Upper lobe of left lung (tissue), 6 donors: ENCODE measurements at regions not wholly inside any gene's neighbourhood (a gene's known extent, or its start where the extent isn't known, plus 50 kb on each side); places are given as distances from the start of the nearest gene placed in this dataset.
"Not testable (repeated sequence)": the region's sequence is repeated elsewhere in the genome, so short reads cannot be mapped to it uniquely, and the experiment has no call there.

Experiments
- ATAC-seq, 2 donors: fragments of 200-7000 bp; cut with Tn5 transposase; one replicate each; pipeline ENCODE4 v1.9.1; 2022; ENCODE audit warnings: mild to moderate bottlenecking in 2 of 2, moderate library complexity in 2 of 2; ENCODE audit not compliant: low FRiP score in 2 of 2
- DNase-seq, 2 donors: peaks; one replicate each; pipeline ENCODE4 v3.0.0-alpha.2; 2019 to 2020
- H3K27ac ChIP-seq, 4 donors: fragments of 200-600 bp; sonication (generic); one replicate each; pipeline ENCODE4 v1.5.1; 2016 to 2019
- H3K27me3 ChIP-seq, 4 donors: fragments of 200-600 bp; sonication (generic); one replicate each; pipeline ENCODE4 v1.5.1; 2017 to 2019
- H3K36me3 ChIP-seq, 4 donors: fragments of 200-600 bp; sonication (generic); one replicate each; pipeline ENCODE4 v1.5.1; 2016 to 2019
- H3K4me1 ChIP-seq, 4 donors: fragments of 200-600 bp; sonication (generic); one replicate each; pipeline ENCODE4 v1.5.1; 2018 to 2019
- H3K4me3 ChIP-seq, 4 donors: fragments of 200-600 bp; sonication (generic); one replicate each; pipeline ENCODE4 v1.5.1; 2017 to 2019; ENCODE audit warnings: mild to moderate bottlenecking in 2 of 4, moderate library complexity in 1 of 4
- H3K9me3 ChIP-seq, 4 donors: fragments of 200-600 bp; sonication (generic); one replicate each; pipeline ENCODE4 v1.5.1; 2018 to 2019
- EP300 ChIP-seq, 4 donors: sonication (generic); formaldehyde crosslinking; IDR thresholded peaks; one replicate each; pipeline ENCODE4 v1.5.1; 2017; ENCODE audit warnings: antibody characterized with exemption in 4 of 4, control low read depth in 2 of 4
- POLR2A ChIP-seq, 4 donors: fragments of 450-650 bp; IDR thresholded peaks; one replicate each; pipeline ENCODE4 v1.5.1; 2016 to 2017; ENCODE audit warnings: antibody characterized with exemption in 4 of 4, mild to moderate bottlenecking in 2 of 4
- POLR2AphosphoS5 ChIP-seq, 2 donors: sonication (generic); formaldehyde crosslinking; IDR thresholded peaks; one replicate each; pipeline ENCODE4 v1.5.1; 2017; ENCODE audit warnings: antibody characterized with exemption in 2 of 2
- WGBS, 2 donors: methylation state at CpG; one replicate each; pipeline ENCODE4 v1.1.5; 2017 to 2018; 5-methylcytosine and 5-hydroxymethylcytosine counted together
- TF ChIP-seq, protein P1 (sequence below), 6 experiments: fragments of 450-650 bp in 4 of 6; fragments of 200-600 bp in 2 of 6; sonication (generic) in 2 of 6; IDR thresholded peaks; one replicate each; pipeline ENCODE4 v1.5.1; 2016 to 2019; ENCODE audit warnings: antibody characterized with exemption in 6 of 6
- donor health status: DM: no; HTN: no; CAD: no; lungs with moderate emphysema.
- donor health status: DM: no; HTN: yes; CAD: no; lungs with severe emphysema.

DNA sequence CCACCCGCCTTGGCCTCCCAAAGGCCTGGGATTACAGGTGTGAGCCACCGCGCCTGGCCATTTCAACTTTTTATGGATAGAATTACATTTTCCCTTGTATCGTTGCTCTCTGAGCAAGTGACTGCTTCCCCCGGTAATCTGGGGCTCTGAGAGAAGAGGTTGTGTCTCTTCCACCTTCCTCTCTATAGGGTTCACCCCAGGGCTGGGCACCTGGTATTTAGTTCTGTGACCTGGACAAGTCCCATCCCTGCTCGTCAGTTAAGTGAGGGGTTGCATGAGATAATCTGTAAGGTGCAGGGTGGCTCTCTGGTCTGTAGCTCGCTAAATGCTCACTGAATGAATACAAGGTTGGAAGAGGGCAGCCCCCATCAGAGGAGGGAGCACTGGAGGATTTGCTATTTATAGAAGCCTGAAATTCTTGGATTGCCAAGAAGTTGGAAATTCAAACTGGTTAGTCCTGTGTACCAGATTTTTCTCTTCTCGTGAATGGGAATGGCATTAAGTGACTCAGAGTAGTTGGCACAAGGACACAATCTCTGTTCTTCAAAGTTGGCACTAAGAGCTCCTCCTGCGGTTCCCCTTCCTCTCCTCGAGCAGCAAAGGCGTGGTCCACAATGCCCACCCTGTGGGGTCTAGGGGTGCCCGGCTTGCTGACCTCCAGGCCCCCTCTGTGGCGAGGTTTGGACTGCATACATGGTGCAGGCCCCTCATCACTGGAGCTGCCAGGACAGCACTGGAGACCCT is 68.1 kb upstream of the DLG1 start:
- H3K4me3 ChIP-seq: no peak overlapping the region
- H3K4me1 ChIP-seq: peaks cover 3 to 24% (median 15%) of the 10 kb centered on the region in 4 donors
- H3K27me3 ChIP-seq: no peaks in the 10 kb centered on the region
- peak overlapping the region in 2 of 4 donors; percentile 2 to 5 for H3K27ac ChIP-seq
- WGBS, 2 donors: 70 to 71% methylated on average over 13 of the region's 13 CpGs
- DNase-seq (peak in 1 of 2 donors; percentile 34), ATAC-seq (peak in 1 of 2 donors; percentile 56)
- no peaks in the 10 kb centered on the region for H3K9me3 ChIP-seq
- H3K36me3 ChIP-seq: no peaks in the 10 kb centered on the region
- TF ChIP-seq EP300 (IDR thresholded peaks at IDR 0.05): no peak

DNA sequence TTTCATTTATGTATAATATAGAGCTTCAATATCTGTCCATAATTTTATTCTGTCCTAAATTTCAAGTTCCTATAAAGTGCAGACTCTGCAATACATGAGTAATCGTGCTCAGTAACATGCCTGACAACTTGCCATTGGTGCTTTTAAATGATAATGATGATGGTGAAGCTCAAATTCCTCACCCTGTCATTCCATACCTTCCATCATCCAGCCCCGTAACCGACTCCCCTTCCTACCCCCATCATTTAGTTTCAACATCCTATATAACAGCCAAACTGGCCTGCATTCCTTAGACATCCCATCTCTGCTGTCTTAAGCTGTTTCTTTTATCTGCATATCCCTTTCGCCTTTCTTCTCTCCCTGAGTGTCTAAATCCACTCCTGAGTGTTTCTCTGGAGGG is 67.2 kb upstream of the DLG1 start:
- TF ChIP-seq, protein P1, sequence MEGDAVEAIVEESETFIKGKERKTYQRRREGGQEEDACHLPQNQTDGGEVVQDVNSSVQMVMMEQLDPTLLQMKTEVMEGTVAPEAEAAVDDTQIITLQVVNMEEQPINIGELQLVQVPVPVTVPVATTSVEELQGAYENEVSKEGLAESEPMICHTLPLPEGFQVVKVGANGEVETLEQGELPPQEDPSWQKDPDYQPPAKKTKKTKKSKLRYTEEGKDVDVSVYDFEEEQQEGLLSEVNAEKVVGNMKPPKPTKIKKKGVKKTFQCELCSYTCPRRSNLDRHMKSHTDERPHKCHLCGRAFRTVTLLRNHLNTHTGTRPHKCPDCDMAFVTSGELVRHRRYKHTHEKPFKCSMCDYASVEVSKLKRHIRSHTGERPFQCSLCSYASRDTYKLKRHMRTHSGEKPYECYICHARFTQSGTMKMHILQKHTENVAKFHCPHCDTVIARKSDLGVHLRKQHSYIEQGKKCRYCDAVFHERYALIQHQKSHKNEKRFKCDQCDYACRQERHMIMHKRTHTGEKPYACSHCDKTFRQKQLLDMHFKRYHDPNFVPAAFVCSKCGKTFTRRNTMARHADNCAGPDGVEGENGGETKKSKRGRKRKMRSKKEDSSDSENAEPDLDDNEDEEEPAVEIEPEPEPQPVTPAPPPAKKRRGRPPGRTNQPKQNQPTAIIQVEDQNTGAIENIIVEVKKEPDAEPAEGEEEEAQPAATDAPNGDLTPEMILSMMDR (IDR thresholded peaks at IDR 0.05): no peak
- TF ChIP-seq POLR2A (IDR thresholded peaks at IDR 0.05): no peak
- TF ChIP-seq POLR2AphosphoS5 (IDR thresholded peaks at IDR 0.05): no peak
- TF ChIP-seq EP300 (IDR thresholded peaks at IDR 0.05): no peak
- ATAC-seq (no peak), DNase-seq (no peak)
- Histone ChIP-seq H3K27ac (no peak overlapping the region), H3K4me1 (peaks cover 0 to 19% (median 13%) of the 10 kb centered on the region in 4 donors), H3K9me3 (peaks cover 0 to 2% (median under 1%) of the 10 kb centered on the region in 4 donors), H3K4me3 (no peak overlapping the region), H3K27me3 (no peaks in the 10 kb centered on the region), H3K36me3 (no peaks in the 10 kb centered on the region)
- WGBS, 2 donors: 89 to 92% methylated on average over 4 of the region's 4 CpGs

DNA sequence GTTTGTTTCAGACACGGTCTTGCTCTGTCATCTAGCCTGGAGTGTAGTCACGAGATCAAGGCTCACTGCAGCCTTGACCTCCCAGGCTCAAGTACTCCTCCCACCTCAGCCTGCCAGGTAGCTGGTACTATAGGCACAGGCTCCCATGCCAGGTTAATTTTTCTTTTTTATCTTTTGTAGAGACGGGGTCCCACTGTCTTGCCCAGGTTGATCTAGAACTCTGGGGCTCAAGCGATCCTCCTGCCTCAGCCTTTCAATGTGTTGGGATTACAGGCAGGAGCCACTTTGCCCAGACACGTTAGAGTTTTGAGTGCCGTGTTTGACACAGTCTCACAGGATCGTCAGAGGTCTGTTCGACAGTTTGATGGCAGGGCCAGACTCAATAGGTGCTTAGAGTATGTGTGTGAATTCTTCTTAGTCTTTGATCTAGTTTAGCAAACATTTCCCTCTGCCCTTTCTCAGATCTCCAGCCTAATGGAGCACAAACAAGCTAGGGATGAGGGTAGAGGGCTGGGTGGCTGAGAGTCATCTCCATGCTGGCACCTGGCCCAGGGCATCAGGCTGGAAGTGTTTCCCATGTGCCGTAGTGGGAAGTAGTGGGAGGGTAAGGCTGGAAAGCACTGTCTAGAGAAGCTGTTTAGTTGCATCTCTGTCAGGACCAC is 66.1 kb upstream of the DLG1 start:
- WGBS, 2 donors: 59 to 60% methylated on average over 9 of the region's 9 CpGs
- peaks cover 0 to 12% (median 4%) of the 10 kb centered on the region in 4 donors for H3K9me3 ChIP-seq
- peaks cover 0 to 19% (median 13%) of the 10 kb centered on the region in 4 donors for H3K4me1 ChIP-seq
- no peaks in the 10 kb centered on the region for H3K36me3 ChIP-seq
- H3K27me3 ChIP-seq: no peaks in the 10 kb centered on the region
- TF ChIP-seq POLR2A (IDR thresholded peaks at IDR 0.05) (no peak), EP300 (IDR thresholded peaks at IDR 0.05) (no peak), POLR2AphosphoS5 (IDR thresholded peaks at IDR 0.05) (no peak)
- TF ChIP-seq, protein P1 (IDR thresholded peaks at IDR 0.05): no peak
- no peak for DNase-seq
- H3K4me3 ChIP-seq: no peak overlapping the region
- ATAC-seq: no peak
- H3K27ac ChIP-seq: no peak overlapping the region

DNA sequence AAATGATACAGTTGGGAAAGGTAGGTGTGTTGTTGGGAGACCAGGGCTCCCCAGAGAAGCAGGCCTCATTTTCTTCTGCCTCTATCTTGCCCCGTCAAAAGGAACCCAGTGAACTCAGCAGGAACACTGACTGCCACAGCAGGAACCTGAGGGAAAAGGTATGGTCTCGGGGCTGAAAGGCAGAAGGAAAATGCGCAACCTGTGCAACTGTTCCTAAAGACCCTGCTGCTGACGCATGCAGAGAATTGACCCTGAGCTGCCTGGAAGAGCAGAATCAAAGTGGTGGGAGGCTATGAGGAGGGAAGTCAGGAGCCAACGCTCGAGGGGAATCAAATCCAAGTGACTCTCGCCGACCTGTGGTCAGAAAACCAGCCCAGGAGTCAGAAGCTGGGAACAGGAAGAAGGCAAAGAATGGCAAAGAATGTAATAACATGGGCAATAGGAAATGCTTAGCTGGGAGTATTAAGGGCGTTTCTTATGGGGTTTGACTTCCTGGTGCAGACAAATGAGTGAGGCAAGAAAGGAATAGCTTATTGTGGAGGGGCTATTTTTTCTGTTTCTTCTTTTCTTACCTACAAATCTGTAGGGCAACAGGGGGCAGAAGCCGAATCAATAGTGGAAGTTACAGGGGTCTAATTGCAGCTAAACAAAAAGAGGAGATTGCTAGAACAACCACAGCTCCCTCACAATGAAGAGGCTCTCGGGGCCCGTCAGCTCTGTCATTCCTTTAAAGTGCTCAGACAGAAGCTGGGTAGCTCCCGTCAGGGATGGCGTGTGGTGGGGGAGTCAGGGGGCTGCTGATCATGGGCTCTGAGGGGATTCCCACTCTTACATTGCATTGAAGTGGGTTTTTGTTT is 65.4 kb upstream of the DLG1 start:
- DNase-seq (no peak), ATAC-seq (no peak)
- WGBS, 2 donors: 72 to 78% methylated on average over 14 of the region's 14 CpGs
- H3K27me3 ChIP-seq: no peaks in the 10 kb centered on the region
- peaks cover 0 to 19% (median 13%) of the 10 kb centered on the region in 4 donors for H3K4me1 ChIP-seq
- no peak overlapping the region for H3K27ac ChIP-seq
- TF ChIP-seq, protein P1 (IDR thresholded peaks at IDR 0.05): no peak
- TF ChIP-seq EP300 (IDR thresholded peaks at IDR 0.05): no peak
- no peak for TF ChIP-seq POLR2A (IDR thresholded peaks at IDR 0.05)
- no peak for TF ChIP-seq POLR2AphosphoS5 (IDR thresholded peaks at IDR 0.05)
- H3K4me3 ChIP-seq: no peak overlapping the region
- peaks cover 0 to 12% (median 4%) of the 10 kb centered on the region in 4 donors for H3K9me3 ChIP-seq
- H3K36me3 ChIP-seq: no peaks in the 10 kb centered on the region

DNA sequence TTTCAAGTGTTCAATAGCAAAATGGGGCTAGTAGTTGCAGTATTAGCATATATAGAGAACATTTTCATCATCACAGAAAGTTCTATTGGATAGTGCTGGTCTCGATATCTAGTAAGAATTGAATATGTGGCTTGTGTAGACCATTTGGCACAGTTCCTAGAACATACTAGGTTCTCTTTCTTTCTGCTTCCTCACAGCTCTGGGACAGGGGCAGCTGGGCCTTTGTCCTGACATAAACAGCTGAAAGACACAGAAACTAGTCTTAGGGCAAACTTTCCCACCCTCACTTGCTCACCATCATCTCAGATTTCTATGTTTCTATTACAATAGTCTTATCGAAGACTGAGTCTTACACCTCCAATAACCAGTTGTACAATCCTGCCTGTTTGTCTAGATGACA is 63.7 kb upstream of the DLG1 start:
- peaks cover 0 to 16% (median 10%) of the 10 kb centered on the region in 4 donors for H3K4me1 ChIP-seq
- ATAC-seq (no peak), DNase-seq (no peak)
- 67 to 77% methylated on average over 2 of the region's 2 CpGs for WGBS, 2 donors
- H3K27ac ChIP-seq: no peak overlapping the region
- peaks cover 0 to 12% (median 4%) of the 10 kb centered on the region in 4 donors for H3K9me3 ChIP-seq
- H3K4me3 ChIP-seq: no peak overlapping the region
- H3K36me3 ChIP-seq: no peaks in the 10 kb centered on the region
- TF ChIP-seq POLR2AphosphoS5 (IDR thresholded peaks at IDR 0.05): no peak
- no peak for TF ChIP-seq POLR2A (IDR thresholded peaks at IDR 0.05)
- TF ChIP-seq, protein P1 (IDR thresholded peaks at IDR 0.05): no peak
- TF ChIP-seq EP300 (IDR thresholded peaks at IDR 0.05): no peak
- H3K27me3 ChIP-seq: no peaks in the 10 kb centered on the region

DNA sequence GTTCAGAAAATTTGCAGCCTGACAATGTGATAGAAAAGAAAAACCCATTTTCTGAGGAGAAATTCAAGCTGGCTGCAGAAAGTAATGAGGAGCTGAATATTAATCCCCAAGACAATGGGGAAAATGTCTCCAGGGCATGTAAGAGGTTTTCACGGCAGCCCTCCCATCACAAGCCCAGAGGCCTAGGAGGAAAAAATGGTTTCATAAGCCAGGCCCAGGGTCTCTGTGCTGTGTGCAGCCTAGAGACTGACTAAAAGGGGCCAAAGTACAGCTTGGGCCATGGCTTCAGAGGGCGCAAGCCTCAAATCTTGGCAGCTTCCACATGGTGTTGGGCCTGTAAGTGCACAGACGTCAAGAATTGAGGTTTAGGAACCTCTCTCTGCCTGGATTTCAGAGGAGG is 61.7 kb upstream of the DLG1 start:
- H3K4me3 ChIP-seq, H3K27ac ChIP-seq, H3K27me3 ChIP-seq, DNase-seq, ATAC-seq, H3K36me3 ChIP-seq: not testable (repeated sequence)
- Histone ChIP-seq H3K9me3 (peaks cover 0 to 12% (median 4%) of the 10 kb centered on the region in 4 donors), H3K4me1 (peaks cover 0 to 15% (median 3%) of the 10 kb centered on the region in 4 donors)
- WGBS, 2 donors: 100% methylated on average over 3 of the region's 3 CpGs

DNA sequence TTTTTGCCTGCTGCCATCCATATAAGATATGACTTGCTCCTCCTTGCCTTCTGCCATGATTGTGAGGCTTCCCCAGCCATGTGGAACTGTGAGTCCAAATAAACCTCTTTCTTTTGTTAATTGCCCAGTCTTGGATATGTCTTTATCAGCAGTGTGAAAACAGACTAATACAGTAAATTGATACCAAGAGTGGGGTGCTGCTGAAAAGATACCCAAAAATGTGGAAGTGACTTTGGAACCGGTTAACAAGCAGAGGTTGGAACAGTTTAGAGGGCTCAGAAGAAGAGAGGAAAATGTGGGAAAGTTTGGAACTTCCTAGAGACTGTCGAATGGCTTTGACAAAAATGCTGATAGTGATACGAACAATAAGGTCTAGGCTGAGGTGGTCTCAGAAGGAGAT is 61.1 kb upstream of the DLG1 start:
- H3K27ac ChIP-seq, H3K36me3 ChIP-seq, DNase-seq, H3K4me1 ChIP-seq, H3K27me3 ChIP-seq, H3K4me3 ChIP-seq, ATAC-seq: not testable (repeated sequence)
- WGBS, 2 donors: 98% methylated on average over 3 of the region's 3 CpGs
- peaks cover 0 to 12% (median 4%) of the 10 kb centered on the region in 4 donors for H3K9me3 ChIP-seq
